Thyroid gland (tissue), 4 donors: ENCODE measurements at regions not wholly inside any gene's neighbourhood (a gene's known extent, or its start where the extent isn't known, plus 50 kb on each side); places are given as distances from the start of the nearest gene placed in this dataset.

Source experiments
- POLR2A ChIP-seq, 2 donors: fragments of 450-650 bp; IDR thresholded peaks; one replicate each; pipeline ENCODE4 v1.6.1; 2017; ENCODE audit warnings: antibody characterized with exemption in 2 of 2, mild to moderate bottlenecking in 2 of 2, moderate library complexity in 1 of 2
- TF ChIP-seq, protein P1 (sequence below), 6 experiments: fragments of 200-600 bp in 3 of 6; fragments of 450-650 bp in 3 of 6; sonication (generic) in 3 of 6; IDR thresholded peaks; one replicate each; pipeline ENCODE4 v1.5.1; 2016 to 2019; ENCODE audit warnings: antibody characterized with exemption in 6 of 6, mild to moderate bottlenecking in 2 of 6, inconsistent platforms in 1 of 6, moderate library complexity in 1 of 6

DNA sequence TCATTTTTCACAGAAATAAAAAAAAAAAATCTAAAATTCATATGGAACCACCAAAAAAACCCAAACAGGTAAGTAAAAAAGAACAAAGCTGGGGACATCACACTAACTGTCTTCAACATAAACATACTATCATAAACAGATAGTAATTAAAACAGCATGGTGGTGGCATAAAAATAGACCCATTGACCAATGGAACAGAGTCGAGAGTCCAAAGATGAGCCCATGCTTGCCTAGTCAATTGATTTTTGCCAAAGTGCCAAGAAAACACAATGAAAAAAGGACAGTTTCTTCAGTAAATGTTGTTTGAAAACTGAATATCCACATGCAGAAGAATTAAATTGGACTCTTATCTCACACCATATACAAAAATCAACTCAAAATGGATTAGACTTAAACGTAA, 513.2 kb upstream of the PHF14 start:
- TF ChIP-seq, protein P1, sequence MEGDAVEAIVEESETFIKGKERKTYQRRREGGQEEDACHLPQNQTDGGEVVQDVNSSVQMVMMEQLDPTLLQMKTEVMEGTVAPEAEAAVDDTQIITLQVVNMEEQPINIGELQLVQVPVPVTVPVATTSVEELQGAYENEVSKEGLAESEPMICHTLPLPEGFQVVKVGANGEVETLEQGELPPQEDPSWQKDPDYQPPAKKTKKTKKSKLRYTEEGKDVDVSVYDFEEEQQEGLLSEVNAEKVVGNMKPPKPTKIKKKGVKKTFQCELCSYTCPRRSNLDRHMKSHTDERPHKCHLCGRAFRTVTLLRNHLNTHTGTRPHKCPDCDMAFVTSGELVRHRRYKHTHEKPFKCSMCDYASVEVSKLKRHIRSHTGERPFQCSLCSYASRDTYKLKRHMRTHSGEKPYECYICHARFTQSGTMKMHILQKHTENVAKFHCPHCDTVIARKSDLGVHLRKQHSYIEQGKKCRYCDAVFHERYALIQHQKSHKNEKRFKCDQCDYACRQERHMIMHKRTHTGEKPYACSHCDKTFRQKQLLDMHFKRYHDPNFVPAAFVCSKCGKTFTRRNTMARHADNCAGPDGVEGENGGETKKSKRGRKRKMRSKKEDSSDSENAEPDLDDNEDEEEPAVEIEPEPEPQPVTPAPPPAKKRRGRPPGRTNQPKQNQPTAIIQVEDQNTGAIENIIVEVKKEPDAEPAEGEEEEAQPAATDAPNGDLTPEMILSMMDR (IDR thresholded peaks at IDR 0.05) = no peak
- TF ChIP-seq POLR2A (IDR thresholded peaks at IDR 0.05) = no peak
